ENCODE measurements at regions not wholly inside any gene's neighbourhood (a gene's known extent, or its start where the extent isn't known, plus 50 kb on each side); places are given as distances from the start of the nearest gene placed in this dataset.

DNA sequence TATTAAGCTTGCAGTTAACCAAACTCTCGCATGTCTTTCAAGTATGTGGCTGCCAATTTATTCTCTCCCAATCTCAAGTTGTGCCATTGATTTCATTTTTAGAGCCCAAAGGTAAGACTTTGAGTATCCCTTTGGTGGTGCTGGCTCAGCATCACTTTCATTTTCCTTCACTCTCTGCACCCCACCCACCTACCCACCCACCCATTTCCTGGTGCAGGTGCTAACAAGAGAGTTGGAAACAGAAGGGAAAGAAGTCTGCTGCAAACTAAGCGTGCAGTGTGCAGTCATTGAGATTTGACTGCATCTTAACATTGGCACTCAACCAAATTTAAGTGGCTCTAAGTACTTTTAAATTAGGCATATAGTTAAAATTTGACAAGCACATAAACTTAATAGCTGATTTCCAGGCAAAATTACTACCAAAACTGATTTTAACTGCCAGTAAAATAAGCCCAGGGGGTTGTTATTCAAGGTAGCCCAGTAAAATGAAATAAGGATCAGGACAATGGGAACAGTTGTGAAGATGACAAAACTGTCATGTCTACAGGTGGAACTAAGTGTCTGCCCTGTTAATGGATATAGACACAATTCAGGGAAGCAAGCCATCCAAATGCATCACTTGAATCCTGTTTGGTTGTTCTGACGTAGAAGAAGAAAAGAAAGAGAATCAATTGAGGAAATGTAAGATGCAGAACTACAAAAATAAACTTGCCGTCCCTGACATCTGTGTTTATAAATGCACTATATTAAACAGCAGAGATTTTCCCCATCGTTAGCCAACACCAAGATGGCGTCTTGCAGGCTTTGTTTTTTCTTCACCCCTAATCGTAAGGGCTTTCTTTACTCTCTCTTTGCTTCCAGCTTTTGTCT is 184.2 kb downstream of the KDR start:
- no peaks in the 10 kb centered on the region for H3K79me2 ChIP-seq (ENCODE audit: insufficient read depth, low read length)
- ATAC-seq (no peak), DNase-seq (ENCODE audit: low read depth, low spot score) (no peak)
- ChIA-PET CTCF (no interaction called here), RAD21 (ENCODE audit: low non-redundant PET in 1 of 2, low total read pairs in 2 of 2, uncharacterized antibody in 2 of 2, unreplicated experiment in 2 of 2) (no interaction called here), POLR2A (no interaction called here)
- no peaks in the 10 kb centered on the region for H3K36me3 ChIP-seq (ENCODE audit: control insufficient read depth in 1 of 2, insufficient read depth in 2 of 2, low read length in 2 of 2)
- H3K27ac ChIP-seq (ENCODE audit: low read depth, low read length): no peak overlapping the region
- no peak overlapping the region for H3K4me3 ChIP-seq (replicated peaks in 1 of 2; ENCODE audit: low read depth in 1 of 2, low read length in 2 of 2)
- H4K20me1 ChIP-seq (ENCODE audit: insufficient read depth): no peaks in the 10 kb centered on the region
- H3K4me1 ChIP-seq (ENCODE audit: control insufficient read depth in 1 of 2, insufficient read depth in 2 of 2, low read length in 2 of 2): no peaks in the 10 kb centered on the region
- H3K9me2 ChIP-seq (ENCODE audit: insufficient read depth): no peaks in the 10 kb centered on the region
- intact Hi-C loops (cut with micrococcal nuclease): no loop called here
- TF ChIP-seq, protein P1, sequence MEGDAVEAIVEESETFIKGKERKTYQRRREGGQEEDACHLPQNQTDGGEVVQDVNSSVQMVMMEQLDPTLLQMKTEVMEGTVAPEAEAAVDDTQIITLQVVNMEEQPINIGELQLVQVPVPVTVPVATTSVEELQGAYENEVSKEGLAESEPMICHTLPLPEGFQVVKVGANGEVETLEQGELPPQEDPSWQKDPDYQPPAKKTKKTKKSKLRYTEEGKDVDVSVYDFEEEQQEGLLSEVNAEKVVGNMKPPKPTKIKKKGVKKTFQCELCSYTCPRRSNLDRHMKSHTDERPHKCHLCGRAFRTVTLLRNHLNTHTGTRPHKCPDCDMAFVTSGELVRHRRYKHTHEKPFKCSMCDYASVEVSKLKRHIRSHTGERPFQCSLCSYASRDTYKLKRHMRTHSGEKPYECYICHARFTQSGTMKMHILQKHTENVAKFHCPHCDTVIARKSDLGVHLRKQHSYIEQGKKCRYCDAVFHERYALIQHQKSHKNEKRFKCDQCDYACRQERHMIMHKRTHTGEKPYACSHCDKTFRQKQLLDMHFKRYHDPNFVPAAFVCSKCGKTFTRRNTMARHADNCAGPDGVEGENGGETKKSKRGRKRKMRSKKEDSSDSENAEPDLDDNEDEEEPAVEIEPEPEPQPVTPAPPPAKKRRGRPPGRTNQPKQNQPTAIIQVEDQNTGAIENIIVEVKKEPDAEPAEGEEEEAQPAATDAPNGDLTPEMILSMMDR (IDR thresholded peaks at IDR 0.05 in 2 of 3, conservative IDR thresholded peaks at IDR 0.05 in 1 of 3; ENCODE audit: borderline replicate concordance in 1 of 3, insufficient read depth in 1 of 3, low read depth in 2 of 3, low read length in 2 of 3): no peak
- TF ChIP-seq RAD21 (IDR thresholded peaks at IDR 0.05; ENCODE audit: low read depth) (no peak), EGR1 (IDR thresholded peaks at IDR 0.05; ENCODE audit: low read depth) (no peak), POLR2AphosphoS5 (IDR thresholded peaks at IDR 0.05; ENCODE audit: low read depth, low read length) (no peak), SIN3A (IDR thresholded peaks at IDR 0.05; ENCODE audit: low read depth) (no peak), YY1 (IDR thresholded peaks at IDR 0.05; ENCODE audit: extremely low read depth, insufficient replicate concordance, low read depth, low read length) (no peak), CEBPB (IDR thresholded peaks at IDR 0.05; ENCODE audit: low read depth) (no peak), FOSL1 (IDR thresholded peaks at IDR 0.05; ENCODE audit: low read depth) (no peak), ZNF274 (IDR thresholded peaks at IDR 0.05; ENCODE audit: low read depth, low read length) (no peak)
- TF ChIP-seq, protein P2, sequence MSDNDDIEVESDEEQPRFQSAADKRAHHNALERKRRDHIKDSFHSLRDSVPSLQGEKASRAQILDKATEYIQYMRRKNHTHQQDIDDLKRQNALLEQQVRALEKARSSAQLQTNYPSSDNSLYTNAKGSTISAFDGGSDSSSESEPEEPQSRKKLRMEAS (IDR thresholded peaks at IDR 0.05): no peak
- TF ChIP-seq, protein P3, sequence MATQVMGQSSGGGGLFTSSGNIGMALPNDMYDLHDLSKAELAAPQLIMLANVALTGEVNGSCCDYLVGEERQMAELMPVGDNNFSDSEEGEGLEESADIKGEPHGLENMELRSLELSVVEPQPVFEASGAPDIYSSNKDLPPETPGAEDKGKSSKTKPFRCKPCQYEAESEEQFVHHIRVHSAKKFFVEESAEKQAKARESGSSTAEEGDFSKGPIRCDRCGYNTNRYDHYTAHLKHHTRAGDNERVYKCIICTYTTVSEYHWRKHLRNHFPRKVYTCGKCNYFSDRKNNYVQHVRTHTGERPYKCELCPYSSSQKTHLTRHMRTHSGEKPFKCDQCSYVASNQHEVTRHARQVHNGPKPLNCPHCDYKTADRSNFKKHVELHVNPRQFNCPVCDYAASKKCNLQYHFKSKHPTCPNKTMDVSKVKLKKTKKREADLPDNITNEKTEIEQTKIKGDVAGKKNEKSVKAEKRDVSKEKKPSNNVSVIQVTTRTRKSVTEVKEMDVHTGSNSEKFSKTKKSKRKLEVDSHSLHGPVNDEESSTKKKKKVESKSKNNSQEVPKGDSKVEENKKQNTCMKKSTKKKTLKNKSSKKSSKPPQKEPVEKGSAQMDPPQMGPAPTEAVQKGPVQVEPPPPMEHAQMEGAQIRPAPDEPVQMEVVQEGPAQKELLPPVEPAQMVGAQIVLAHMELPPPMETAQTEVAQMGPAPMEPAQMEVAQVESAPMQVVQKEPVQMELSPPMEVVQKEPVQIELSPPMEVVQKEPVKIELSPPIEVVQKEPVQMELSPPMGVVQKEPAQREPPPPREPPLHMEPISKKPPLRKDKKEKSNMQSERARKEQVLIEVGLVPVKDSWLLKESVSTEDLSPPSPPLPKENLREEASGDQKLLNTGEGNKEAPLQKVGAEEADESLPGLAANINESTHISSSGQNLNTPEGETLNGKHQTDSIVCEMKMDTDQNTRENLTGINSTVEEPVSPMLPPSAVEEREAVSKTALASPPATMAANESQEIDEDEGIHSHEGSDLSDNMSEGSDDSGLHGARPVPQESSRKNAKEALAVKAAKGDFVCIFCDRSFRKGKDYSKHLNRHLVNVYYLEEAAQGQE (IDR thresholded peaks at IDR 0.05; ENCODE audit: low read depth): no peak
- H3K9ac ChIP-seq (ENCODE audit: low read length): no peak overlapping the region
- no peak overlapping the region for H2AFZ ChIP-seq (ENCODE audit: low read depth, low read length, poor library complexity, severe bottlenecking)
- peaks cover 18% of the 10 kb centered on the region; the same call in 1 of the 2 replicates for H3K27me3 ChIP-seq (ENCODE audit: insufficient read depth, low read length)
- no peak overlapping the region for H3K4me2 ChIP-seq (ENCODE audit: low read length)
- H3K9me3 ChIP-seq (ENCODE audit: control insufficient read depth in 1 of 2, insufficient read depth in 1 of 2, low read depth in 1 of 2, low read length in 2 of 2): no peaks in the 10 kb centered on the region
- BruUV-seq (replicated peaks): no TSS peak
